ENCODE measurements at regions not wholly inside any gene's neighbourhood (a gene's known extent, or its start where the extent isn't known, plus 50 kb on each side); places are given as distances from the start of the nearest gene placed in this dataset.

- TF ChIP-seq CTCF (IDR thresholded peaks at IDR 0.05) (no peak), POLR2A (IDR thresholded peaks at IDR 0.05) (no peak)
Measured at GRCh38 chr7:116382375-116382774, 117.2 kb upstream of the CAV2 start.
